ENCODE measurements at regions not wholly inside any gene's neighbourhood (a gene's known extent, or its start where the extent isn't known, plus 50 kb on each side); places are given as distances from the start of the nearest gene placed in this dataset.
A peak's percentile ranks its signal among the peaks of the same experiment; 100 is the strongest.
"Not testable (repeated sequence)": the region's sequence is repeated elsewhere in the genome, so short reads cannot be mapped to it uniquely, and the experiment has no call there.

DNA sequence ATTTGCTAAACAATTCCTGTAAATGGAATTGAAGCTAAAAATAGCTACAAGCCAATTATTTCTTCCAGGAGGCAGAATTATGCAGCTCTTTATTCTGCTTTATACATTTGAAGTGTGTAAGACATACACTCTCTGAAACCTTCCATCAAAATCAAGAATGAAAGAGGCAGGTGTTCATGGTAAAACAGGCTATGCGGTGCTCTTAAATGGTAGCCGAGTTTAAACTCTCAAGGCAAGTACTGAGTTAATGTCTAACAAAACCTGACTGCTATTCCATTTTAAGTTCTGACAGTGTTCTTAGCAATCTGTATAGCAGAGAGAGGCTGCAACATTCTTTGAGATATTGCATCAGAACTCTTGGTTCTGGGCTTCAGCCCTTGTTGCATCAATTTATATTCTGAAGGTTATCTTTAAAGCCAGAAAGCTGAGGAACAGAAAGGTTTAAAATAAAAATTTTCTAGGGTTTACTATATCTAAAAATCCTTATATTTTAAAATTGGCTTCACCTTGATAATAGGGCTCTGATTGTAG is 248.3 kb upstream of the CCNG1 start:
- no peak for DNase-seq
- intact Hi-C loops (cut with DNase I): no loop called here

DNA sequence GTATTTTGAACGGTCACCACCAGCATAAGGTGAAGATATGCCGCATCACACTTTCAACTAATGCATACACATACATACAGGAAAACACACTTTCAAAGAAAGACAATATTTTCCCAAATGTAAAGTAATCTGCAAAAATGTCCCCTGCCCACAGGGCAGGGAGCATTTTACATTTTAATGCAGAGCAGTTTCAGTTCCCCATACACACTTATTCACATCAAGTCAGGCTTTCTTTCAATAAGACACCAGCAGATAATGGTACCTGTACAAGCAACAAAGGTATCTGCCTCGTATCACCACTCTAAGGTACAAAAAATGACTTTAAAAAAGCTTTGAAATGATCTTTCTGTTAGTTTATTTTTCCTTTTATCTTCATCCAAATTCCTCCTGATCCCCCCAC is 247.1 kb upstream of the CCNG1 start:
- no peak for DNase-seq
- intact Hi-C loops (cut with DNase I): no loop called here

DNA sequence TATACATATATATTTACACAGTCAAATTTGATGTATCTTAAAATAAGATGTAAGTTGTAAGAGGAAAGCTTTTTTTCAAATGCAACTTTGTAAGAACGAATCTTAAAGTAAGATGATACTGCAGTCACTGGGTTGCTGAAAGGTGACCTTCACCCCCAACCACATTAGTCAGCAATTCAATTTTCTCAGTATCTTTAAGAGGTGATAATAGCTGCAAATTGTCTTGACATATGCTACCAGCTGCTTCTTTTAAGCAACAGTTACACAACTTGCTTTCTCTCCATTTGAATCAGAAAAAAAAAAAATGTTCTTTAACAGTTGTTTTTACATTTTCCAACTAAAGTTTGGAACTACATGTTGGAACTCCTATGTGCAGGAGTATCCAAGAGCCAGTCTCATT is 246.6 kb upstream of the CCNG1 start:
- DNase-seq: no peak
- intact Hi-C loops (cut with DNase I): no loop called here

DNA sequence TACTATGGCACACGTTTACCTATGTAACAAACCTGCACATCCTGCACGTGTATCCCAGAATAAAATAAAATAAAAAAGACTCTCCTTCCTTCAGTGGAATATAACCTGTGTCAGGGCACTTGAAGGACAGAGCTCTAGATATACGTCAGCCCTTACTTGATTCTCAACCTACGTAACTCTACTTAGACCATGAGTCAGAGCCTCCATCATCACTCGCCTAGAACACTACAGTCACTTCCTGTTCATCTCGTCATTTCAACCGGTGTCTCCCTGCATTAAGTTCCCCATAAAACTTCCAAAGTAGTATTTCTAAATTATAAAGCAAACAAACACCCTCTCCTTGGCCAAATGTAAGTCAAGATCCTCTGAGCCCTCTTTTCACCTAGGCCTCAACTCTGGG is 243.5 kb upstream of the CCNG1 start:
- intact Hi-C loops (cut with DNase I): no loop called here
- no peak for DNase-seq

DNA sequence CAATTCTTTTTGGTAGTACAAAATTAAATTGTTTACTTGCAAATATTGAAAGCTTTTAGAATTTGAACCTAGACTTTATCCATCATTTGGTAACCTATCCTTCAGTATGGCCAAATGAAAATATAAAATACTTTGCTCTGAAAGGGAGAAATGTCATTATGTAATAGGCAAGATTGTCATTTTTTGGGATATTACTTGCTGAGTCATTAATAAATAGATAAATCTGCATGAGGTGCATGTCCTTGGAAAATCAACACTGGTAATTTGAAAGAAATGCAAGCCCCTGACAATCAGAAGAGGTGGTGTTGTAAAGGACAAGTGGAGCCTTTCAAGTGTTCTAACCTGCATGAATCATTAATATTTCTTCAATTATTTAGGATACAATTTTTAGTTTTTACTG is 231.8 kb upstream of the CCNG1 start:
- intact Hi-C loops (cut with DNase I): no loop called here
- no peak for DNase-seq

DNA sequence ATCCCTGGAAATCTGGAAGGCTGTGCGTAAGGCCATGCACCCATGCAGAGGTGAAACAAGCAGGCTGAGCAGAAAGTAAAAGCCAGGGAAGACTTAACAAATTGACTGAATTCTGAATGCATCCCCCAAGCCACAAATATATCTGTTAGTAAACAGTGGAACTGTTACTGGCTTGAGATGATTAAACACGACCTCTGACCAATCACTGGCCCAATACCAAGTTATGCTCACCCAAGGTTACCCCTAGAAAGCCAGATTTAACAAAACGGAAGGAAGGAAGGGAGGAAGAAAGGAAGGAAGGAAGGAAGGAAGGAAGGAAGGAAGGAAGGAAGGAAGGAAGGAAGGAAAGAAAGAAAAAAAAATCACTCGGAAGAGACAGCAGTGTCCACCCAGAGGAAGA is 215.8 kb upstream of the CCNG1 start:
- intact Hi-C loops (cut with DNase I): no loop called here
- DNase-seq: no peak

DNA sequence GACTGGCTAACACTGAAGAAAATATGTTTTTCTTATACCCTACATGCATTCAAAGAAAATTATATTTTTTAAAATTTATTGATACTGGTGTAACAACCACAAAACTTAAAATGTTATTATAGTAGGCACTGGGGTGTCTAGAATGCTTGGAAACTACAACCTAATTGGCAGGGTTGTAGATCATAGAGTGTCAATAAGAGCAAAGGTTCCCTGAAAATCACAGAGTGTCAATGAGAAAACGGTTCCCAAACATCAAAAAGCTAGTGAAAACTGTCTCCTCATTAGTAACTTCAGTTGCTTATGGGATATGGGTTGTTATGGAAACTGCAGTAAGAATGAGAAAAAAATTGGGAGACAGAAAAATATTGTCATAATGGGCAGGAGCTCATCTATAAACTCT is 214.4 kb upstream of the CCNG1 start:
- no peak for DNase-seq
- intact Hi-C loops (cut with DNase I): no loop called here

DNA sequence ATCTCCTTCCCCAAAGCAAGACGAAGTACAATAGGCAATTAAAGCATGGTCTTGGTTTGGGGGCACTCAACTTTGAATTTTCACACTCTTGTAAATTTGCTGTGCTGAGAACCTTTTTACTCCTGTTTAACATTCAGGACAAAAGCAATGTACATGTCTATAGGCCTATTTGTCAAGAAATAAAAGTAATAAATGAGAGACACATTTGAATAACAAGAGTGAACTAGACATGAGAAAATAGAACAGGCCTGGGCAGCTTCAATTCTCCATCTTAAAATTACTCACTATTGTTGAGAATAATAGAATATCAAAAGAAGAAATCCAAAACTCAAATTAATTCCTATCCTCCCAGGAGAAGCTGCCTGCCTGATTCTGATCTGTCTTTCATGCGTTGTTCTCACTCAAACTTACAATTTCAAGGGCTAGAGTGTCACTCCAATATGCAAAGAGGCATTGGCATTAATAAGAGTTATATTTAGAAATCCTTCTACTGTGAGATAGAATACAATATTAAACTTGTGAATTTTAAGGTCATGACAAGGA is 192.9 kb upstream of the CCNG1 start:
- no peak for DNase-seq

DNA sequence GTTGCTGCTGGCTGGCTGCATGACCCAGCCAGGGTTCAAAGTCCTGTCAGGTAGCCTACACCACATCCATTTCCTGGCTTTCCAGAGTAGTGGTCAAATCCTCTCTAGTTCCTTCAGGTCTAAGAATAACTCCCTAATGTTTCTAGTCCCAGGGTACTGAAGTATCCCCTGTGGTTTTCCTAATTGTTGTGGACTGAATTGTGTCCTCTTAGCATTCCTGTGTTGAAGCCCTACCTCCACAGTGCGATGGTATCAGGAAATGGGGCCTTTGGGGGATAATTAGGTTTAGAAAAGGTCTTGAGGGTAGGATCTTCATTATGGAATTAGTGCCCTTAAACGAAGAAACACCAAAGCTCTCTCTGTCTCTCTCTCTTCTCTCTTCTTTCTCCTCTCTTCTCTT is 191.8 kb upstream of the CCNG1 start:
- intact Hi-C loops (cut with DNase I): no loop called here

More for the DNA sequence above, 192.9 kb upstream of the CCNG1 start:
- intact Hi-C loops (cut with DNase I): no loop called here

DNA sequence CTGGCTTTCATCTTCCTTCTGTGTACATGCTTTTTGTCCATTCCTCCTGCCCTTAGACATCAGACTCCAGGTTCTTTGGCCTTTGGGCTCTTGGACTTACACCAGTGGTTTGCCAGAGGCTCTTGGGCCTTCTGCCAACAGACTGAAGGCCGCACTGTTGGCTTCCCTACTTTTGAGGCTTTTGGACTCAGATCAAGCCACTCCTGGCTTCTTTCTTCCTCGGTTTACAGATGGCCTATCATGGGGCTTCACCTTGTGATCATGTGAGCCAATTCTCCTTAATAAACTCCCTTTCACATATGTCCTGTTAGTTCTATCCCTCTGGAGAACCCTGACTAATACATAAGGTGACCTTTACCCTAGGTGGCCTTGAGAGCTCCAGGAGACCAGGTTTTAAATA is 189.1 kb upstream of the CCNG1 start:
- intact Hi-C loops (cut with DNase I): no loop called here
- no peak for DNase-seq

More for the DNA sequence above, 191.8 kb upstream of the CCNG1 start:
- DNase-seq: no peak

DNA sequence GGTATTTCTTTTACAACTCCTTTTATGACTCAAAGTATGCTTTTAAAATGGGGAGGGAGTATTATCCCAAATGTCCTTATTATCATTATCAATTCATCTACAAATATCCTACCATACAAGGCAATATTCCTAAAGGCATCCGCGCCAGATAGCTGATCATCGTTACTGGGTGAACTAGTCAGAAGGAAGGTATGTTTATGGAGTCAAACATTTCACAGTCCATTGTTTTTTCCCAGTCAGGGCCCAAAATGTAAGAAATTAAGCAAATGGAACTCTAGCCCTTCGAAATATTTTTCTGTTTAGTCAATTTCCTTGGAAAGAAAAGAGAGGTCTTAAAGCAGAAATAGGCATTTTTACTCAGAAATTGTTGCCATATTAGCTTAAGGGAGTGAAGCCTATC is 188.5 kb upstream of the CCNG1 start:
- intact Hi-C loops (cut with DNase I): no loop called here

DNA sequence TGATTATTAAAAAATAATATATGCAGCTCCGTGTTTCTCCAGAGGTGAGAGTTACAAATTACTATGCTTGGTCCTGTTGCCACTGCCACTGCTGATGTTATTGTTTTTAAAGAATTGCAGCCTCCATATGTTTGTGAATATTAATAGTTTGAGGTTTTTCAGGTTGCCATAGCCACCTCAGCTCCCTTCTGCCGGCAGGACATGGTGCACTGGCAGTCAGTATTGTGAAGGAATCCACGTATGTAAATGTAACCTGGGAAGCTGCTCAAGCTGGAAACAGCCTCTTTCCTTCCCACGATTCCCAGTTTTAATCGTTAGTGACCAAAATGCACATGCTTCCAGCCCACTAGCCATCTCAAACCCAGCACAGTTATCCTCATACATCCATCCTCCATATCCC is 184.4 kb upstream of the CCNG1 start:
- DNase-seq: no peak

More for the DNA sequence above, 188.5 kb upstream of the CCNG1 start:
- DNase-seq: no peak

DNA sequence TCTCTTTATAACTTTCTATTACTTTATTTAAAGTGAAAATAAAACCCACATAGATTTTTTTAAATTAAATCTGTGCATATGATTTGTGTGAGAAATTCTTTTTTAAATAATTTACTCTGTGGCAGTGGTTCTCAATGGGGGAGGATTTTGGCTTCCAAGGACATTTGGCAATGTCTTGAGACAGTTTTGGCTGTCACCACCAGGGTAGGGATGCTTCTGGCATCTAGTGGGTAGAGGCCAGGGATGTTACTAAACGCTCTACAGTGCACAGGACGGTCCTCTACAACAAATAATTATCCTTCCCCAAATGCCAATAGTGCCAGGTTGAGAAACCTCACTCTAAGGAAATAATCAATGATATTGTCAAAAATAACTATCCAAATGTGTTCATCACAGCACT is 177.9 kb upstream of the CCNG1 start:
- no peak for DNase-seq
- intact Hi-C loops (cut with DNase I): no loop called here

More for the DNA sequence above, 184.4 kb upstream of the CCNG1 start:
- intact Hi-C loops (cut with DNase I): no loop called here

DNA sequence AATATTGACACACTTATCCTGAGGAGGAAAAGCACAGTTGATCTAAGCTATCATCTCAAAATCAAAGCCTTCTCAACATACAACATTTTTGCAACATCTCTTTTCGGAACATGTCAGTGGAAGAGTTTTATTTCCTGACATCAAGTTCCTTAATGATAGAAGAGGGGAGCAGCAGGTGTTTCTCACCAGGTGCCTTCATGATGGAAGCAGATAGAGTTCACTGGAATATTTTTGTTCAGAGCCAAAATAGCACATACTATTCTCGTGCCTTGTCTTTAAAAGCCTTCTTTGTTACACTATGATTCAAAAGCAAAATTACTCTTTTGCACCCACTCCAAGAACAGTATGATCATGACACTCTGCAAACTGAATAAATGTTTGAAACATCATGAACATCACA is 176.9 kb upstream of the CCNG1 start:
- intact Hi-C loops (cut with DNase I): no loop called here
- peak in 17 of 42 donors; percentile 3 to 65 (median 15) for DNase-seq

DNA sequence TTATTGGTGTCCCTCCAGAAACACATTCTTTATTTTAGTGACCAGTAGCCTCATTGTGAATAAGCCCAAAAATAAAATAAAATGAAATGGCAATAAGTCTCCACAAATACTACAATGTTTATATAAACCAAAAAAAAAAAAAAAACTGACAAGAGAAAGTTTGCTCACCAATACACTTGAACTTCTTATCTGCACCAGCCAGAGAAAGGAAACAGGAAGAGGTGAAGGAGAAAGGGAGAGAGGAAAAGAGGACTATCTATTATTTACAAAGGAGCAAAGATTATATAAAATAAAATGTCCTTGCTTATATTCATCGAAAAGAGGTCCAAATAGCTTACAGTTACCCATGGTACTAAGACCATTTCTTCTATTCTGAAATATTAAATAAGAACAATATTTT is 176.4 kb upstream of the CCNG1 start:
- intact Hi-C loops (cut with DNase I): no loop called here

DNA sequence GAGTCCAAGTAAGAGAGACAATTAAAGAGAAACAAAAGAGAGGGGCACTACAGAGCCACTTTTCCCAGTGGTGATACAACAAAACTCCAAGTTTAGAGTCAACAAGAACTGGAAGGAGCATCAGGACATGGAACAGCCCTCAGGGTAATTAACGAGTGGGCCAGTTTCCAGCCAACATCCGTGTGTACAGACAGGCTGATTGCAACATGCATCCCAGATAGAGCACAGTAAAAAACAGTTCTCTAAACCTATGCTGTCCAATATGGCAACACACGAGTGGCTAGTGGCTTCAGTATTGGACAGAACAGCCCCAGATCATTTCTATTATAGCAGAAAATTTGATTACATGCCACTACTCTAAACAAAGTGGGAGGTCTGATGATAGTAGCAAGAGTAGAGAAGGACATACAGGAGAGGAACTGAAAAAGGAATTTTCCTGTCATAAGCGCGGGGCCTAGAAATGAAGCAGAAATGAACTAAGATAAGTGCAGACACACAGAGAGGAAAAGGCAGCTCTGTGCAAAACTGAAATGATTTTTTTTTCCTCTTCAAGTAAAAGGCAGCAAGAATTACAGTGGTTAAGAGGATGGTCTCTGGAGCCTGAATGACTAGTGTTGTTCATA is 175.6 kb upstream of the CCNG1 start:
- no peak for DNase-seq
- intact Hi-C loops (cut with DNase I): no loop called here

More for the DNA sequence above, 176.4 kb upstream of the CCNG1 start:
- DNase-seq: no peak

DNA sequence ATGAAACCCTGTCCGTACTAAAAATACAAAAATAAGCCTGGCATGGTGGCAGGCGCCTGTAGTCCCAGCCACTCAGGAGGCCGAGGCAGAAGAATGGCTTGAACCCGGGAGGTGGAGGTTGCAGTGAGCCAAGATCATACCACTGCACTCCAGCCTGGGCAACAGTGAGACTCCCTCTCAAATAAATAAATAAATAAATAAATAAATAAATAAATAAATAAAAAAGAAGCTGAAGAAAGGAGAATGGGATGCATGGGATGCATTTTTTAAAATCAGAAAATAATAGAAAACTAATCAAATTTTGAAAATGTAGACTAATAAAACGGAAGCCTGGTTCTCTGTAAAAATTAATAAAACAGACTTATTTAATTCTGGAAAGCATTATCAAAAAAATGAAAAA is 171.1 kb upstream of the CCNG1 start:
- DNase-seq; intact Hi-C loops (cut with DNase I): not testable (repeated sequence)

DNA sequence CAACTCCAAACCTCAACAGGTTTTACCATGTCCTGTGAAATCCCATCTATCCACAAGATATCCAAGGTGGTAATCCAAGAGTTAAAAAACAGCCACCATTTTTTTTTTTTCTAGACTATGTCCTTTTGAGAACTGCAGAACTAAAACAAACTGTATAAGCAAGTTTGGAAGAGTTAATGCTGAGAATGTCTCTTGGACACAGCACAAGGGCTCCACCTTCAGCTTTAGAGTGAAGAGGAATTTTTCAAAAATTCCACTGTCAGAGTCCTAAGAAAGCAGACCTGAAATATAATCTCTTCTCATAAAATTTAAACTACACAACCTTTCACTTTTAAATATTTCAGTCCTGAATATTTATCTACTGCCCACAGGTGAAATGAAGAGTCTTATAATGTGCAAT is 167.8 kb upstream of the CCNG1 start:
- DNase-seq: peak in 5 of 42 donors; percentile 5 to 37 (median 20)

DNA sequence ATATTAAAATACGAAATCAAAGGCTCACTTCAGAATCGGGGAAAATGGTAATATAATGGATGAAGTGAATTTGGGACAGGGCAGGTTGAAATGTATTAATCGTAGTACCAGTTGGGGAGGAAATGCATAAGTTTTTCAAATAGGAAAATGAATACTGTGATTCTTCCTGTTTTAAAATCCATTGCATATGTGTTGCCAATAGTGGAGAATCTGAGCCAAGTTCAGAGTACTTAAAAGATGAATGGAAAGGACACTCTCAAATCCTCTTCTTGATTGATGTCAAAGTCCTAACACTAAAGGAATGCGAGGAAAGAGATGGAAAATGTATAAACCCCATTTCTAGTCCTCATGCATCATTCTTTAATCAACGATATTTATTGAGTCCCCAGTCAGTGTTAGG is 160.9 kb upstream of the CCNG1 start:
- intact Hi-C loops (cut with DNase I): no loop called here
- no peak for DNase-seq

More for the DNA sequence above, 167.8 kb upstream of the CCNG1 start:
- intact Hi-C loops (cut with DNase I): no loop called here

DNA sequence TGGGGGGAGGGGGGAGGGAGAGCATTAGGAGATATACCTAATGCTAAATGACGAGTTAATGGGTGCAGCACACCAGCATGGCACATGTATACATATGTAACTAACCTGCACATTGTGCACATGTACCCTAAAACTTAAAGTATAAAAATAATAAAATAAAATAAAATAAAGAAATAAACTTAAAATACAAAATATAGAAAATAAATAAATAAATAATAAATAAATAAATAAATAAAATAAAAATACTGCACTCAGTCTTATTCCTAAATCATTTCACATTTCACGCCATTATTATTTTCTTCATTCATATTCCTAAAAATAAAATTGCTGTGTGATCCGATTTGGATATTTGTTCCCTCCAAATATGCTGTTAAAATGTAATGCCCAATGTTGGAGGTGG is 156.5 kb upstream of the CCNG1 start:
- DNase-seq; intact Hi-C loops (cut with DNase I): not testable (repeated sequence)

DNA sequence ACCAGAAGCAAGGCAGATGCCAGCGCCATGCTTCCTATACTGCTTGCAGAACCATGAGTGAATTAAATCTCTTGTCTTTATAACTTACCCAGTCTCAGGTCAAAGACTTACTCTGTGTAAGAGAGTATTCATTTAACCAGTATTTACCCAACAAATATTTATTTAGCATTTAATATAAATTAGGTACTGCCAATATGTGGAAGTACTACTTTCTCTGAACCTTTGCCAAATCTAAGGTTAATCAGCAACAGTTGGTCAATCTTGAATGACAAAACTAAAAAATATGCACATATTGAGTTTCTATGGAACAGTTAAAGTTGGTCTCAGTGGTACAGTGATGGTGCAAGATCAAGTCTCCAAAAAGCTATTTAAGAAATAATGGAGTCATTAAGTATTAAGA is 155.9 kb upstream of the CCNG1 start:
- no peak for DNase-seq
- intact Hi-C loops (cut with DNase I): no loop called here
